Mucosa of descending colon (tissue), 3 donors: ENCODE measurements at regions not wholly inside any gene's neighbourhood (a gene's known extent, or its start where the extent isn't known, plus 50 kb on each side); places are given as distances from the start of the nearest gene placed in this dataset.
"Not testable (repeated sequence)": the region's sequence is repeated elsewhere in the genome, so short reads cannot be mapped to it uniquely, and the experiment has no call there.

Source experiments
- ATAC-seq: fragments of 200-7000 bp; cut with Tn5 transposase; one replicate; pipeline ENCODE4 v1.9.1; 2020; ENCODE audit warnings: mild to moderate bottlenecking, moderate library complexity
- DNase-seq, 3 donors: peaks; one replicate each; pipeline ENCODE4 v3.0.0-alpha.2; 2020
- H3K36me3 ChIP-seq: fragments of 200-600 bp; one replicate; pipeline ENCODE4 v1.8.0; 2021; ENCODE audit warnings: low read depth, mild to moderate bottlenecking
- H3K4me1 ChIP-seq: fragments of 200-600 bp; one replicate; pipeline ENCODE4 v1.8.0; 2021; ENCODE audit warnings: low read depth, mild to moderate bottlenecking
- H3K4me3 ChIP-seq: fragments of 200-600 bp; one replicate; pipeline ENCODE4 v1.8.0; 2021; ENCODE audit warnings: mild to moderate bottlenecking
- H3K9me3 ChIP-seq: fragments of 200-600 bp; one replicate; pipeline ENCODE4 v1.8.0; 2021; ENCODE audit warnings: mild to moderate bottlenecking
- CTCF ChIP-seq: fragments of 200-600 bp; IDR thresholded peaks from one replicate; pipeline ENCODE4 v1.8.0; 2022; ENCODE audit warnings: antibody characterized with exemption, mild to moderate bottlenecking
- intact Hi-C, 2 donors: fragments of 100-400 bp; cut with DNase I in 1 of 2; cut with micrococcal nuclease in 1 of 2; formaldehyde crosslinking; loops; one replicate each; pipeline versions ENCODE4 v1.11.0 to v1.11.1; 2022; cut with DNase I, micrococcal nuclease
- donor health status: DM: no; HTN: no; CAD: no; lungs with moderate emphysema.
- donor health status: DM: no; HTN: no; CAD: no.
- donor health status: DM: no; HTN: yes; CAD: no.

DNA sequence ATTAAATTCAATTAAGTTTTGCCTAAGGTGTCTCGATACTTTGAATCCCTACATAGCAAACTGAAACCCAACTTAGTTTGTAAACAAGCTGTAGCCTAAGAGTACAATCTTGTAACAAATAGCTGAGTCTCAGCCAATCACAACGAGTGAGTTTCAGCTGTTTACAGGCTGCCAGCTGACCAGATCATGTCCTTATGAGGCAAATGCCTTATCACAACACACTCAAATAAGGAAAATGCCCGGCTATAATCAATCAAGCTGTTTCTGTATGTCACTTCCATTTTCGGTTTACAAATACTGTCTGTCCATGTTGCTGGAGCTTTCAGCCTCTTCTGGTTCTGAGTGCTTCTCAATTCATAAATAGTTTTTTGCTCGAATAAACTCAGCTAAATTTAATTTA, 943.8 kb downstream of the SLC16A7 start:
- no peaks in the 10 kb centered on the region for H3K9me3 ChIP-seq
- no peaks in the 10 kb centered on the region for H3K36me3 ChIP-seq
- ATAC-seq: no peak
- H3K4me1 ChIP-seq: no peaks in the 10 kb centered on the region
- H3K4me3 ChIP-seq: no peak overlapping the region
- TF ChIP-seq CTCF: no peak
- intact Hi-C loops: no loop called here
- DNase-seq: no peak

DNA sequence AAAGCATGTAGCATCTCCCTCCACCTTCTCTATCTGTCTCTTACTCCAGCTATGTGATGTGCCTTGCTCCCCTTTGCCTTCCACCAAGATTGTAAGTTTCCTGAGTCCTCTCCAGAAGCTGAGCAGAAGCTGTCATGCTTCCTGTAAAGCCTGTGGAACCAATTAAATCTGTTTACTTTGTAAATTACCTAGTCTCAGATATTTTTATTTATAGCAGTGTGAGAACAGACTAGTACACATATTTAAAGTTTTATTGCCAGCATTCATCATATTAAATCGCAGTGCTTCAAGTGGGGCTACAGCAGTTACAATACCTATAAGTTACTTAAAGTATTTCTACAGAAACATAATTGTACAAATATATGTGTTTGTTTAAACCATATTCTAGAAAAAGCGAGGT, 973.1 kb downstream of the SLC16A7 start:
- Histone ChIP-seq H3K36me3 (no peaks in the 10 kb centered on the region), H3K9me3 (peaks cover 31% of the 10 kb centered on the region), H3K4me3 (no peak overlapping the region), H3K4me1 (no peaks in the 10 kb centered on the region)
- TF ChIP-seq CTCF: no peak
- no peak for ATAC-seq
- intact Hi-C loops: no loop called here
- DNase-seq: no peak

DNA sequence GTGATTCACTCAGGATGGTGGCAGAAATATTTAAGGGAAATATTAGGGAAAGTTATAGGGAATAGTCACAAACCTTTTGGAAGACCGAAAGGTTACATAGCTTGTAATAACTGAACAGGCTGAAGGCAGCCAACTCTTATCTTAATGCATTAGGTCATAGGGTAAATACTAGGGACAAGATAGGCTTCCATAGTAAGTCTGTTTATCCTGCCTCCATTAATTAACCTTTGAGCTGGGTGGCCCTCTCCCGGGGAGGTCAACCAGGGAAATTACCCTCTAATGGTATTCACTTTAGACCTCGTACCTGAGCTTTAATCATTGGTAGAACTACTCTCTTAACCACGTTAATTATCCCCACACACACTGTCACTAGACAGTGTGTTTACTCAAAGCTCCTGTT, 981.8 kb downstream of the SLC16A7 start:
- DNase-seq (no peak), ATAC-seq (no peak)
- no peak overlapping the region for H3K4me3 ChIP-seq
- peaks cover 2% of the 10 kb centered on the region for H3K9me3 ChIP-seq
- intact Hi-C loops: no loop called here
- no peaks in the 10 kb centered on the region for H3K4me1 ChIP-seq
- no peak for TF ChIP-seq CTCF
- no peaks in the 10 kb centered on the region for H3K36me3 ChIP-seq

DNA sequence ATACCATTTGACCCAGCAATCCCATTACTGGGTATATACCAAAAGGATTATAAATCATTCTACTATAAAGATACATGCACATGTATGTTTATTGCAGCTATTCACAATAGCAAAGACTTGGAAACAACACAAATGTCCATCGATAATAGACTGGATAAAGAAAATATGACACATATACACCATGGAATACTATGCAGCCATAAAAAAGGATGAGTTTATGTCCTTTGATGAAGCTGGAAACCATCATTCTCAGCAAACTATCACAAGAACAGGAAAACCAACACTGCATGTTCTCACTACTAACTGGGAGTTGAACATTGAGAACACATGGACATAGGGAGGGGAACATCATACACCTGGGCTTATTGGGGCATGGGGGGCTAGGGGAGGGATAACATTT, 991.8 kb downstream of the SLC16A7 start:
- intact Hi-C loops, H3K9me3 ChIP-seq, H3K4me3 ChIP-seq, H3K4me1 ChIP-seq, DNase-seq, H3K36me3 ChIP-seq, ATAC-seq: not testable (repeated sequence)

DNA sequence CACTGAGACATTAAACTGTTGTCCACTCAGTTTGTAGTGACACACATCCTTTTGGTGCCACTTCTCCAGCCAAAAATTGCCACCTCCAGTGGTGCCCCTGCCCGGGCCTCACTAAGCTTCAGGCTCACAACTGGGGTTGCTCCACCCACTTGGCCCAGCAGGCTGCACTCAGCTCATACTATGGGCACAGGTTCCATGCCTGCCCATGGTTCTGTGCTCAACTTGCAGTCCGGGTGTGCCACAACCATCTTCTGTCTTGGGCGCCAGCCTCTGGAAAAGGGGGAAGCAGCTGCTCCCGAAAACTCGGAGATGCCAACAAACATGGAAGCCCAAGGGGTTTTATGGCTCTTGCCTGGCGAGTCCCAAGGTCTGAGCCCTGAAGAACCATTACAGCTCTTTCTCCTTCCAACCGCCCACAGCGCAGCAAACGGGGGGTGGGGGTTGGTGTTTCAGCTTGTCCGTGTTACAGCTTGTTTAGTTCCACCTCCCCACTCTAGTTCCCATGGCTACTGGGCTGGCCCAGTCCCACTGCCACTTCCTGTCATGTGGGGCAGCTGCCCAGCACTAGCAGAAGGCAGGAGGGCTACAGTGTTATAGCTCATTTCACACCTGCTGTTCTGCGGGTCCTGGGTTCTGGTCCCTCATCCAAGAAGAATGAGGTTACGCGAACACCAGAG, 998.3 kb downstream of the SLC16A7 start:
- Histone ChIP-seq H3K4me1 (no peaks in the 10 kb centered on the region), H3K36me3 (no peaks in the 10 kb centered on the region), H3K9me3 (peaks cover 36% of the 10 kb centered on the region), H3K4me3 (no peak overlapping the region)
- DNase-seq (no peak), ATAC-seq (no peak)
- TF ChIP-seq CTCF: no peak
- intact Hi-C loops: no loop called here

DNA sequence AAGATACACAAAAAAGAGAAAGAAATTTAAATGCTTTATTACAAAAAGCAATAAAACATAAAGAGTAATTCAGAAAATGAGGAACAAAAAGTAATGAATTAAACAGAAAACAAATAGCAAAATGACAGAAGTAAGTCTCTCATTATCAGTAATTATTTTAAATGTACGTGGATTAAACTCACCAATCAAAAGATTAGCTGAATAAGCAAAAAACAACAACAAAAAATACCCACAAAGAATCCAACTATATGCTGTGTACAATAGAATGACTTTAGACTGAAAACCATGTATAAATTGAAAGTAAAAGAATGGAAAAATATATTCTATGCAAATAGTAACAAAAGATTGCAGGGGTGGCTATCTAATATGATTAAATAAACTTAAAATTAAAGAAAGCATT, 1006.8 kb downstream of the SLC16A7 start:
- TF ChIP-seq CTCF: no peak
- no peak for ATAC-seq
- DNase-seq: no peak
- peaks cover 44% of the 10 kb centered on the region for H3K9me3 ChIP-seq
- H3K4me1 ChIP-seq: no peaks in the 10 kb centered on the region
- intact Hi-C loops: no loop called here
- no peak overlapping the region for H3K4me3 ChIP-seq
- H3K36me3 ChIP-seq: no peaks in the 10 kb centered on the region

GRCh38 chr12:60603475-60603874, 1007.6 kb downstream of the SLC16A7 start:
- intact Hi-C loops, H3K4me3 ChIP-seq, DNase-seq, H3K4me1 ChIP-seq, H3K36me3 ChIP-seq, ATAC-seq: not testable (repeated sequence)
- peaks cover 46% of the 10 kb centered on the region for H3K9me3 ChIP-seq
